ENCODE measurements at regions not wholly inside any gene's neighbourhood (a gene's known extent, or its start where the extent isn't known, plus 50 kb on each side); places are given as distances from the start of the nearest gene placed in this dataset.

- H3K4me1 ChIP-seq (ENCODE audit: control insufficient read depth in 4 of 4, insufficient read depth in 4 of 4, low read length in 3 of 4): no peaks in the 10 kb centered on the region
- no peak overlapping the region for H3K27ac ChIP-seq (ENCODE audit: low read depth in 1 of 2, low read length in 2 of 2)
- H3K9ac ChIP-seq (ENCODE audit: low read depth in 1 of 2, low read length in 2 of 2): no peak overlapping the region
- H3K27me3 ChIP-seq (ENCODE audit: control insufficient read depth in 4 of 4, insufficient read depth in 4 of 4, low read length in 3 of 4): peaks cover 0 to 2% (median 0%) of the 10 kb centered on the region in 4 donors
- H3K36me3 ChIP-seq (ENCODE audit: control insufficient read depth in 4 of 4, insufficient read depth in 3 of 4, low read depth in 1 of 4, low read length in 3 of 4): no peaks in the 10 kb centered on the region
- H3K9me3 ChIP-seq (ENCODE audit: control insufficient read depth in 4 of 4, low read length in 3 of 4): no peaks in the 10 kb centered on the region
- TF ChIP-seq HNF4A (conservative IDR thresholded peaks at IDR 0.05) (no peak), ZBTB33 (IDR thresholded peaks at IDR 0.05) (no peak), TAF1 (conservative IDR thresholded peaks at IDR 0.05) (no peak), CTCF (IDR thresholded peaks at IDR 0.05; ENCODE audit: low read depth, low read length, missing input control) (no peak), JUND (IDR thresholded peaks at IDR 0.05) (no peak), NR2F2 (IDR thresholded peaks at IDR 0.05) (no peak), FOXA1 (IDR thresholded peaks at IDR 0.05) (no peak), FOXA2 (IDR thresholded peaks at IDR 0.05) (no peak), EGR1 (IDR thresholded peaks at IDR 0.05; ENCODE audit: low read depth in 2 of 2) (no peak), YY1 (IDR thresholded peaks at IDR 0.05) (no peak), REST (IDR thresholded peaks at IDR 0.05) (no peak), SP1 (IDR thresholded peaks at IDR 0.05) (no peak), HNF4G (IDR thresholded peaks at IDR 0.05) (no peak), ATF3 (IDR thresholded peaks at IDR 0.05) (no peak)
- no peak overlapping the region for H3K4me3 ChIP-seq (ENCODE audit: low read depth in 1 of 3, low read length in 3 of 3)
- 61% methylated on average over 1 of the region's 1 CpG for WGBS
- DNase-seq (ENCODE audit: low spot score): no peak
Measured at GRCh38 chr1:78722521-78722920, 72.9 kb downstream of the IFI44 start.

GRCh38 chr1:78722947-78723346 is 73.3 kb downstream of the IFI44 start:
- Histone ChIP-seq H3K9me3 (ENCODE audit: control insufficient read depth in 4 of 4, low read length in 3 of 4) (no peaks in the 10 kb centered on the region), H3K27ac (ENCODE audit: low read depth in 1 of 2, low read length in 2 of 2) (no peak overlapping the region), H3K4me1 (ENCODE audit: control insufficient read depth in 4 of 4, insufficient read depth in 4 of 4, low read length in 3 of 4) (no peaks in the 10 kb centered on the region), H3K9ac (ENCODE audit: low read depth in 1 of 2, low read length in 2 of 2) (no peak overlapping the region), H3K27me3 (ENCODE audit: control insufficient read depth in 4 of 4, insufficient read depth in 4 of 4, low read length in 3 of 4) (peaks cover 0 to 2% (median 0%) of the 10 kb centered on the region in 4 donors), H3K36me3 (ENCODE audit: control insufficient read depth in 4 of 4, insufficient read depth in 3 of 4, low read depth in 1 of 4, low read length in 3 of 4) (no peaks in the 10 kb centered on the region), H3K4me3 (ENCODE audit: low read depth in 1 of 3, low read length in 3 of 3) (no peak overlapping the region)
- DNase-seq (ENCODE audit: low spot score): no peak
- no peak for TF ChIP-seq MAX (IDR thresholded peaks at IDR 0.05)
- TF ChIP-seq ZBTB33 (IDR thresholded peaks at IDR 0.05): no peak
- no peak for TF ChIP-seq GABPA (IDR thresholded peaks at IDR 0.05 in 1 of 2, conservative IDR thresholded peaks at IDR 0.05 in 1 of 2)
- 70% methylated on average over 3 of the region's 3 CpGs for WGBS
